ENCODE measurements at regions not wholly inside any gene's neighbourhood (a gene's known extent, or its start where the extent isn't known, plus 50 kb on each side); places are given as distances from the start of the nearest gene placed in this dataset.

DNA sequence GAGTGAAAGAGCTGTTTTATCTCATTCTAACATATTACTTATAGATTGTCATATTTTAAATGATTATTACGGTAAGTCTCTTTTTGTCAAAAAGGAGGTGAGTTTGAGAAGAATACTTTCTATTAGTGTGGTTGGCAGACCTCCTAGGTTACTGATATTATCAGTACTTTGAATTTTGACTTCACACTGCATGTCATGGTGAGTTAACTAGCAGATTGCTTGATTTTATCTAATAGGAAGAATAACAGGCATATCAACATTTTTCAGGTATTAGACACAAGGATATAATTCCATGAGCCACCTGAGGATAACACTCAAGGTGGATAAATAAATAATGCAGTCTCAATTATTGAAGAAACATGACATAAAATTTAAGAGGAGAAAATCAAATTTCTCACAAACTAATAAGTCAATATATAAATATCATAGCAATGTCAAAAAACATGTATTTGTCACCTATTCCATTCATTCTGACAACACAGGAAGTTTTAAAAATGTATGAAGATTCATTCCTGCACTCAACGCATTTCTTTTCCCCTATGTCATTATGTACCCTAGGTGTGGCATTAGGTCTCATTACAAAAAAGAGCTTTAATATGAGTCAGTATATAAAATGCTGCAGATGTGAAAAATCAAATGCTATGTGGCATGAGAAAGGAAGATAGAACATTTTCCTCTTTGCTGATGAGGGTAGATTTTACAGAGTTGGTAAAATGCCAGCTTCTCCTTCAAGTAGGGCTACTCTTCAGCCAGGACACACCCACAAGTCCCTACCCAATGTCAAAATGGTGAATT is 1621.6 kb downstream of the REEP3 start:
- TF ChIP-seq, protein P1, sequence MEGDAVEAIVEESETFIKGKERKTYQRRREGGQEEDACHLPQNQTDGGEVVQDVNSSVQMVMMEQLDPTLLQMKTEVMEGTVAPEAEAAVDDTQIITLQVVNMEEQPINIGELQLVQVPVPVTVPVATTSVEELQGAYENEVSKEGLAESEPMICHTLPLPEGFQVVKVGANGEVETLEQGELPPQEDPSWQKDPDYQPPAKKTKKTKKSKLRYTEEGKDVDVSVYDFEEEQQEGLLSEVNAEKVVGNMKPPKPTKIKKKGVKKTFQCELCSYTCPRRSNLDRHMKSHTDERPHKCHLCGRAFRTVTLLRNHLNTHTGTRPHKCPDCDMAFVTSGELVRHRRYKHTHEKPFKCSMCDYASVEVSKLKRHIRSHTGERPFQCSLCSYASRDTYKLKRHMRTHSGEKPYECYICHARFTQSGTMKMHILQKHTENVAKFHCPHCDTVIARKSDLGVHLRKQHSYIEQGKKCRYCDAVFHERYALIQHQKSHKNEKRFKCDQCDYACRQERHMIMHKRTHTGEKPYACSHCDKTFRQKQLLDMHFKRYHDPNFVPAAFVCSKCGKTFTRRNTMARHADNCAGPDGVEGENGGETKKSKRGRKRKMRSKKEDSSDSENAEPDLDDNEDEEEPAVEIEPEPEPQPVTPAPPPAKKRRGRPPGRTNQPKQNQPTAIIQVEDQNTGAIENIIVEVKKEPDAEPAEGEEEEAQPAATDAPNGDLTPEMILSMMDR (conservative IDR thresholded peaks at IDR 0.05; ENCODE audit: control insufficient read depth, insufficient read depth, low read depth, low read length): no peak
- no peak for DNase-seq (ENCODE audit: low read depth)
- no peak overlapping the region for H3K4me3 ChIP-seq (ENCODE audit: control insufficient read depth, low read depth, low read length)

GRCh38 chr10:65143723-65144122 is 1622.5 kb downstream of the REEP3 start:
- TF ChIP-seq, protein P1 (conservative IDR thresholded peaks at IDR 0.05; ENCODE audit: control insufficient read depth, insufficient read depth, low read depth, low read length): no peak
- H3K4me3 ChIP-seq (ENCODE audit: control insufficient read depth, low read depth, low read length): no peak overlapping the region
- DNase-seq (ENCODE audit: low read depth): no peak

- TF ChIP-seq, protein P1 (conservative IDR thresholded peaks at IDR 0.05; ENCODE audit: control insufficient read depth, insufficient read depth, low read depth, low read length): no peak
- DNase-seq (ENCODE audit: low read depth): no peak
Measured at GRCh38 chr10:65149878-65150277, 1628.7 kb downstream of the REEP3 start.

GRCh38 chr10:65166272-65166671 is 1645.1 kb downstream of the REEP3 start:
- H3K4me3 ChIP-seq (ENCODE audit: control insufficient read depth, low read depth, low read length): no peak overlapping the region
- no peak for DNase-seq (ENCODE audit: low read depth)

More at GRCh38 chr10:65149878-65150277, 1628.7 kb downstream of the REEP3 start:
- H3K4me3 ChIP-seq (ENCODE audit: control insufficient read depth, low read depth, low read length): no peak overlapping the region

GRCh38 chr10:65172249-65172648 is 1651.0 kb downstream of the REEP3 start:
- DNase-seq (ENCODE audit: low read depth): no peak
- no peak overlapping the region for H3K4me3 ChIP-seq (ENCODE audit: control insufficient read depth, low read depth, low read length)
- TF ChIP-seq, protein P1 (conservative IDR thresholded peaks at IDR 0.05; ENCODE audit: control insufficient read depth, insufficient read depth, low read depth, low read length): no peak

More at GRCh38 chr10:65166272-65166671, 1645.1 kb downstream of the REEP3 start:
- TF ChIP-seq, protein P1 (conservative IDR thresholded peaks at IDR 0.05; ENCODE audit: control insufficient read depth, insufficient read depth, low read depth, low read length): no peak

- TF ChIP-seq, protein P1 (conservative IDR thresholded peaks at IDR 0.05; ENCODE audit: control insufficient read depth, insufficient read depth, low read depth, low read length): no peak
- no peak for DNase-seq (ENCODE audit: low read depth)
- H3K4me3 ChIP-seq (ENCODE audit: control insufficient read depth, low read depth, low read length): no peak overlapping the region
Measured at GRCh38 chr10:65176994-65177393, 1655.8 kb downstream of the REEP3 start.

Measured in fibroblast of mammary gland (primary cell).